Activated CD4-positive, alpha-beta T cell treated with anti-CD3 and anti-CD28 coated beads, Interleukin-2, amount 50 U/mL, for 24 hours (primary cell): ENCODE measurements at regions not wholly inside any gene's neighbourhood (a gene's known extent, or its start where the extent isn't known, plus 50 kb on each side); places are given as distances from the start of the nearest gene placed in this dataset.
A peak's percentile ranks its signal among the peaks of the same experiment; 100 is the strongest.

Experiments
- DNase-seq, 2 donors: peaks; one replicate each; pipeline ENCODE4 v3.0.0-alpha.2; 2020; ENCODE audit warnings: low read depth in 1 of 2, low spot score in 1 of 2

DNA sequence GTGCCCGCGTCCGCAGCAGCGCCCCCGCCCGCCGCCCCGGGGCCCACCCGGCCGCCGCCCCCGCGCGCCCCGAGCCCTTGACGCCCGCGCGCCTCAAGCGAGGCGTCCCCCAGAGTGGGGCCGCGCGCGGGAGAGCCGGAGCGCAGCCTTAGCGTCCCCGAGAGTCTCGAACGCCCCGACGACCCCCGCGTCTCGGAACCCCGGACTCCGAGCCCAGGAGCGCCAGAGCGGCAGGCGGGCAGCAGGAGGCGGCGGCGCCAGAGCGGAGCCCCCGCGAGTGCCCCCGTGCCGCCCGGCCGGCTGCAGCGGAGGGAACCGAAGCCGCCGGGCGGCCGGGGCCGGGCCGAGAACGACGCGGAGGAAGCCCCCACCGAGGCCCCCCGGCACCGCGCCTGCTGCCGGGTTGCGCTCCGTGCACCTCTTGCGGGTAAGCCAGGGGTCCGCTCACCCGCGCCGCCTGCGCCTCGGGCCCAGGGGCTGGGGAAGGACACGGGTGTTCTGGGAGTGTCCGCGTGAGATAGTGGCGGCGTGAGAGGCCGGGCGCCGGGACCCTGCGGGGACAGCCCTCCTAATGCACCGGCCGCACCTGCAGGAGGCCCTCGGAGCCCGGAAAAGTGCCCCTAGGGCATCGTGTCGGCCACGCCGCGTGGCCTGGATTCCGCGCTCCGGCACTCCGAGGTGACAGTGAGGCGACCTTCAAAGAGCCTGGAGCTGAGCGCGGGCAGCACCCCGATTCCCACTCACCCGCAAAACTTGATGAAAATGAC lies 52.0 kb upstream of the ULK4 start:
- DNase-seq = peak in 1 of 2 donors; percentile 16

DNA sequence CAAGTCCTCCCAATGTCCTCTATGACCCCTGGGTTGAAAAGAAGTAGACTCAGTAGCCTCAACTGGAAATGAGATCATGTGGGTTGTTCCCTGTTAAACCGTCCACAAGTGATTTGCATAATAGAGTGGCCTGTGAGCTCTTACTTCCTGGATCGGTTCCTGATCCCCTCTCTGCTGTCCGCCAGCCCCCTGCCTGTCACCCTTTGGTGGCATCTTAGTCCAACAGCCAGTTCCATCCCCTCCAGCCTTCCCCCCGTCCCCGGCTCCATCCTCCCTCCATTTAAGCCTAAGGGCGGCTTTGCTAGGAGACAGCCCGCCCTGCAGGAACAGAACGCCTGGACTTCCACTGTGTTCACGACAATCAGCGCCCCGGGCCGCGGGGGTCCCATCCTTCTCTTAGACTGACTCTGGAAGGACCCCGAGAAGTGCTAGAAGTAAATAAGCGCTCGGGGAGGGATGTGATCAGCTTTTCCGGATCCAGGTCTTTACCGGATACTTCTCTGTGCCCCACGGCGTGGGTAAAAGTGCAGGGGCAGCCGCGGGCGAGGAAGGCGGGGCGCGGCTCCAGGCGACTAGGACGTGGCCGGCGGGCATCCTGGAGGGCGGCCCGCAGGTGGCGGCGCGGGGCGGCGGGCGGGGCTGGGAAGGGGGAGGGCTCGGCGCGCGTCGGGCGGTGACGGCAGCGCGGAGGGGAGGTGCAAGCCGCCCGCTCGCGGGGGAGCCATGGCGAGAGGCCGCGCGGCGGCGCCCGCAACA lies 51.2 kb upstream of the ULK4 start:
- peak; percentile 30 to 55 for DNase-seq

GRCh38 chr3:42012383-42012934 lies 50.6 kb upstream of the ULK4 start:
- no peak for DNase-seq
